ENCODE measurements at regions not wholly inside any gene's neighbourhood (a gene's known extent, or its start where the extent isn't known, plus 50 kb on each side); places are given as distances from the start of the nearest gene placed in this dataset.

GRCh38 chr13:31042049-31042448 is 109.6 kb downstream of the TEX26 start:
- no peak overlapping the region for H3K4me3 ChIP-seq
- TF ChIP-seq POLR2A (IDR thresholded peaks at IDR 0.05) (no peak), CTCF (IDR thresholded peaks at IDR 0.05) (no peak)
- intact Hi-C loops (cut with DNase I) = loop anchor here in 1 of 2 donors (5.0 kb wide), 1 partner anchor 910 kb away; no protein-coding TSS in a partner anchor
- no peaks in the 10 kb centered on the region for H3K36me3 ChIP-seq (replicated peaks in 1 of 2)
- DNase-seq = no peak
- H3K27ac ChIP-seq = no peak overlapping the region
- 46 to 65% (median 63%) methylated on average over 3 of the region's 3 CpGs for WGBS, 4 donors
- H3K9me3 ChIP-seq (replicated peaks in 1 of 3) = no peaks in the 10 kb centered on the region
- H3K27me3 ChIP-seq = no peaks in the 10 kb centered on the region
- peaks cover 12 to 21% of the 10 kb centered on the region in 2 donors for H3K4me1 ChIP-seq (replicated peaks in 1 of 2)

- no peaks in the 10 kb centered on the region for H3K9me3 ChIP-seq (replicated peaks in 1 of 3)
- no peaks in the 10 kb centered on the region for H3K27me3 ChIP-seq
- no peak overlapping the region for H3K27ac ChIP-seq
- WGBS, 4 donors = 74 to 81% (median 78%) methylated on average over 7 of the region's 7 CpGs
- TF ChIP-seq CTCF (IDR thresholded peaks at IDR 0.05) (no peak), POLR2A (IDR thresholded peaks at IDR 0.05) (no peak)
- H3K36me3 ChIP-seq (replicated peaks in 1 of 2) = no peaks in the 10 kb centered on the region
- no peak for DNase-seq
- no peak overlapping the region for H3K4me3 ChIP-seq
- H3K4me1 ChIP-seq (replicated peaks in 1 of 2) = no peaks in the 10 kb centered on the region
- intact Hi-C loops (cut with DNase I) = no loop called here
Measured at GRCh38 chr13:31038834-31039552, 106.5 kb downstream of the TEX26 start.

GRCh38 chr13:31037874-31038500 is 105.5 kb downstream of the TEX26 start:
- Histone ChIP-seq H3K9me3 (replicated peaks in 1 of 3) (no peaks in the 10 kb centered on the region), H3K27me3 (no peaks in the 10 kb centered on the region), H3K4me3 (no peak overlapping the region), H3K4me1 (replicated peaks in 1 of 2) (no peaks in the 10 kb centered on the region), H3K36me3 (replicated peaks in 1 of 2) (no peaks in the 10 kb centered on the region), H3K27ac (no peak overlapping the region)
- WGBS, 4 donors = 85 to 88% (median 87%) methylated on average over 15 of the region's 15 CpGs
- intact Hi-C loops (cut with DNase I) = no loop called here
- no peak for DNase-seq
- TF ChIP-seq CTCF (IDR thresholded peaks at IDR 0.05) (no peak), POLR2A (IDR thresholded peaks at IDR 0.05) (no peak)

DNA sequence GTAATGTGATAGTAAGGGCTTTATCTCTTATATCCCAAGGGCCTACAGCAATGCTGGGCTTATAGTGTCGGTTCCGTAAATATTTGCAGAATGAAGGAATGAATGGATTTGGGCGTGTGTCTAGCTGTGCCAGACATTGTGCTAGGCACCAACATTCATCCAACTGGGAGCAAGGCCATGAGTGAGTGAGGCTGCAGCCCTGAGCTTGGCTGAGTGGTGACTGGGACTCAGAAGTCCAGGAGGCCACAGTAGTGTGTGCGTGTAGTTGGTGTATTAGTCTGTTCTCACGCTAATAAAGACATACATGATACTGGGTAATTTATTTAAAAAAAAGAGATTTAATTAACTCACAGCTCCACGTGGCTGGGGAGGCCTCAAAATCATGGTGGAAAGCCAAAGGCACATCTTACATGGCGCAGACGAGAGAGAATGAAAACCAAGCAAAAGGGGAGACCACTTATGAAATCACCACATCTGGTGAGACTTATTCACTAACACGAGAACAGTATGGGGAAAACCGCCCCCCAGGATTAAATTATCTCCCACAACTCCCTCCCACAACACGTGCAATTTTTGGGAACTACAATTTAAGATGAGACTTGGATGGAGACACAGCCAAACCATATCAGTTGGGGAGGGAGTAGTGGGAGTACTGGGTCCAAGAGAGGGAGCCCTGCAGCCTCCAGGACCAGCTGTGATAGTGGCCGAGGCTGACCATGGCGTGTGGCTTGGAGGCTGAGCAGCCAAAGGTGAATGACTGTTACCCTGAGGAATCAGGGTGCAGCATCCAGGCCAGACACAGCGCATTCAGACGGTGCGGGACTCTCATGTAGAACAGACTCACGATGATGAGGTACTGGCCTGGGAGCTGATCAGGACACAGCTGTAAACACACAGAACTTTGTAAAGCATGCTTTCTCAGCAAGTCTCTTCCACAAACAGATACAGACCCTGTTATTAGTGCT is 104.6 kb downstream of the TEX26 start:
- Histone ChIP-seq H3K36me3 (replicated peaks in 1 of 2) (no peaks in the 10 kb centered on the region), H3K4me3 (no peak overlapping the region), H3K27ac (no peak overlapping the region), H3K9me3 (replicated peaks in 1 of 3) (no peaks in the 10 kb centered on the region), H3K4me1 (replicated peaks in 1 of 2) (no peaks in the 10 kb centered on the region), H3K27me3 (no peaks in the 10 kb centered on the region)
- DNase-seq = no peak
- intact Hi-C loops (cut with DNase I) = no loop called here
- no peak for TF ChIP-seq CTCF (IDR thresholded peaks at IDR 0.05)
- TF ChIP-seq POLR2A (IDR thresholded peaks at IDR 0.05) = no peak
- 82 to 89% (median 83%) methylated on average over 17 of the region's 17 CpGs for WGBS, 4 donors
